GM18507 (cell line): ENCODE measurements at regions not wholly inside any gene's neighbourhood (a gene's known extent, or its start where the extent isn't known, plus 50 kb on each side); places are given as distances from the start of the nearest gene placed in this dataset.
"Not testable (repeated sequence)": the region's sequence is repeated elsewhere in the genome, so short reads cannot be mapped to it uniquely, and the experiment has no call there.

Source experiments
- DNase-seq: peaks from one replicate; pipeline ENCODE4 v3.0.0; 2011; ENCODE audit warnings: low read depth; ENCODE audit not compliant: insufficient read length; ENCODE audit errors: extremely low spot score
- FAIRE-seq: peaks from 2 replicates; lab custom pipeline; 2011; peaks lifted over from hg19 to GRCh38; lab: Jason Lieb, UNC

DNA sequence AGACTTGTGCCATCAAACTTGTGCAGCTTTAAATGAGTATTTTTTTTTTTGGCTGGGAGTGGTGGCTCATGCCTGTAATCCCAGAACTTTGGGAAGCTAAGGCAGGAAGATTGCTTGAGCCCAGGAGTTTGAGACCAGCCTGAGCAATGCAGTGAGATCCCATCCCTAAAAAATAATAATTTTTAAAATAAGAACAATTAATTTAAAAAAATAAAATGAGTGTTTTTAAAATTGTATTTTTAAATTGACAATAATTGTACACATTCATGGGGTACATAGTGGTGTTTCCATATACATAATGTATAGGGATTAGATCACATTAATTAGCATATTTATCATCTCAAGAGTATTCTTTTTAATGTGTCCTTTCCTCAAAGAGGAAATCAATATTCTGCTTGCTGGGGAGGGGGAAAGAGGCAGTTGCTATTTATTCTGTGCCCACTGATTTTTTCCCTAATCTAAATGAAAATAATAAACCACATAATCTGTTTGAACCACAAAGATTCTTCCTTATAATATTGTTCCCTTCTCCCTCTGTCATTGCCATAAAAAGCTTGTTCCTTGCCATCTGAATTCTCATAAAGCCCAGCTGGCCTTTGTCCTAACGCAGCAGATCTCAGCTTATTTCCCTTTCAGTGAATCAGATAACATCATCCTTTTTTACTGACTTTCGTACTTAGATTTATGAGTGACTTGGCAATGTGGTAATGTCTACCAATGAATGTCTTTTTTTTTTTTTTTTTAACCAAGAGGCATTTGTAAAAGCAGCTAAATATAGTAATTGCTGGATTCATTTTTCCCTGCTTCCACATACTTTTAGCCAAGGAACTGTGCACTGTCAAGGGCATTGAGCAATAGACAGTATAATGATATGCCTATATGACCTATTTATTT, 81.8 kb upstream of the RUBCNL start:
- FAIRE-seq (no peak), DNase-seq (no peak)

DNA sequence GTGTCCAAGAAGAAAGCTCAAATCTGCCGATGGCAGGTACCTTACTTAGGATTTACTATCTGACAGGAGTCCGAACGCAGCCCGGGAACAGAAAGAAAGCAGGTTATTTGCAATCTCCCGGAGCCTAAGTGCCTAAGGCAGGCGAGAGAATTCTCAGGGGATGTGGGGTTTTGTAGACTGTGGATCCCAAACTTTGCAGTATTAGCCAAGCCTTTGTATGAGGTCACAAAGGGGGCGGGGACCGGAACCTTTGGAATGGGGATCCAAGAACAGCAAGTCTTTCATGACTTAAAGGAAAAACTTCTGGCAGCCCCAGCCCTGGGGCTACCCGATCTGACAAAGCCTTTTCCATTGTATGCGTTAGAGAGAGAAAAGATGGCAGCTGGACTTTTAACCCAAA, 80.6 kb upstream of the RUBCNL start:
- not testable (repeated sequence) for FAIRE-seq, DNase-seq

DNA sequence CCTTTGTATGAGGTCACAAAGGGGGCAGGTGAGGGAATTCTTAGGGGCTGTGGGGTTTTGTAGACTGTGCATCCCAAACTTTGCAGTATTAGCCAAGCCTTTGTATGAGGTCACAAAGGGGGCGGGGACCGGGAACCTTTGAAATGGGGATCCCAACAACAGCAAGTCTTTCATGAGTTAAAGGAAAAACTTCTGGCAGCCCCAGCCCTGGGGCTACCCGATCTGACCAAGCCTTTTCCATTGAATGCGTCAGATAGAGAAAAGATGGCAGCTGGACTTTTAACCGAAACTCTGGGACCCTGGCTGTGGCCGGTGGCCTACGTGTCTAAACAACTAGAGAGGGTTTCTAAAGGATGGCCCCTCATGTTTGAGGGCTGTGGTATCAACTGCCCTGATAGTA, 79.0 kb upstream of the RUBCNL start:
- FAIRE-seq, result not testable (repeated sequence)

DNA sequence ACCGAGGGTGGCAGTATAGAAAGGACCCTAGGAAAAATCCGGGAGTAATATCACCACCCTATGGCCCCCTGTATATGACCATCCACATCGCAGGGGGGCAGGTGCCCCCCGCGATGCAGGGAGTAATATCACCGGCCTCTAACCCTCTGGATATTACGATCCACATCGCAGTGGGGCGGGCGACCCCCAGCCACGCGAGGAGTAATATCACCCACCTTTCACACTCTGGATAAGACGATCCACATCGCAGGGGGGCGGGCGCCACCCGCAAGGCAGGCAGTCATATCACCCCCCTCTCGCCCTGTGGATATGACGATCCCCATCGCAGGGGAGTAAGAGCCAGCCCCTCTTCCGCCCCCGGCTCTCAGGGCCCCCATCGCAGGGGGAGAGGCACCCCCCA, 76.7 kb upstream of the RUBCNL start:
- no peak for FAIRE-seq
- no peak for DNase-seq

More for the DNA sequence above, 79.0 kb upstream of the RUBCNL start:
- DNase-seq, result not testable (repeated sequence)

DNA sequence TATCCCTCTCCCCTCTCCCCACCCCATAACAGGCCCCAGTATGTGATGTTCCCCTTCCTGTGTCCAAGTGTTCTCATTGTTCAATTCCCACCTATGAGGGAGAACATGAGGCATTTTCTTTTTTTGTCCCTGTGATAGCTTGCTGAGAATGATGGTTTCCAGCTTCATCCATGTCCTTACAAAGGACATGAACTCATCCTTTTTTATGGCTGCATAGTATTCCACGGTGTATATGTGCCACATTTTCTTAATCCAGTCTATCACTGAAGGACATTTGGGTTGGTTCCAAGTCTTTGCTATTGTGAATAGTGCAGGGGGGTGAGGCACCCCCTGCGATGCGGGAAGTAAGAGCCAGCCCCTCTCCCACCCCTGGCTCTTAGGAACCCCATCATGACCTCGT, 73.2 kb upstream of the RUBCNL start:
- not testable (repeated sequence) for FAIRE-seq, DNase-seq

DNA sequence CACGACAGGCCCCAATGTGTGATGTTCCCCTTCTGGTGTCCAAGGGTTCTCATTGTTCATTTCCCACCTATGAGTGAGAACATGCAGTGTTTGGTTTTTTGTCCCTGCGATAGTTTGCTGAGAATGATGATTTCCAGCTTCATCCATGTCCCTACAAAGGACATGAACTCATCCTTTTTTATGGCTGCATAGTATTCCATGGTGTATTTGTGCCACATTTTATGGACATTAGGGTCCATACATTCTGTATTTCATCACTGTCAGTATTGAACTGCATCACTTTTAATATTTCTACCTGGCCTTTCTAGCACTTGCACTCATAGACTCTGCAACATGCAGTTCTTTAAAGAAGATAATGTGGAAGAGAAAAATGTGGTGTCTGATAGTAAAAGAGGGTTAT, 70.2 kb upstream of the RUBCNL start:
- not testable (repeated sequence) for DNase-seq, FAIRE-seq

DNA sequence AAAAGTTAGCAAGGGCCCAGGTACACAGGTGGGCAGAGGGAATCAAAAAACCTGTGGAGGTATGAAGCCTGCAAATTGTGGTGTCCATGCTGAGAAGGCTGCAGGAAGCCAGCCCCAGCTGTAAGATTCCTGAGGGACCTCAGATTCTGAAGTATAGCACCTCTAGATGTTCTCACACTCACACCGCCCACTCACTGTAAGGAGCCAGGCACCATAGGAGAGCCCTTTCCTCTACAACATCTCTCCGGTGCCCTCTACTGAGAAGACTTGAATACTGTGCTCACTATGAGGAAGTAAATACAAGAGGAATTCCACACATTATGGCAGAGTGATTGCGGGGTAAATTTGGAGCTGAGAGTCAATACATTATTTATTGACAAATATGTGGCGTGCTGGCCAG, 68.9 kb upstream of the RUBCNL start:
- DNase-seq, FAIRE-seq: not testable (repeated sequence)

DNA sequence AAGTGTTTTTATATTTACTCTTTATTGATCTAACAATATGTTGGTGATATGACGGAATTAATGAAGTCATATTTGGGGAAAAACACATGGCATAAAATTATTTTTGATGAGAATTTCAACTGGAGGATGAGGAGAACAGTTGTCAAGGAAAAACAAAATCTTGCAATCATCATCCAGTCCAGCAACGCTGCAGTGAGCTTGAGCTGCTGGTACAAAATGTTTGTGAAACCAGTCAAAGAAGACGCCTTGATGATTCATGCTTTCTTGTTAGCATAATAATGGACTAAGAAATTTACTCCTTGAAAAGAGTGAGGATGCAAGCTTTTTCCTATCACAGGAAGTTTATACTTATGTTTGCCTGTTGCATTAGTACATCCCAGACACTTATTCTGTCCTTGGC, 64.1 kb upstream of the RUBCNL start:
- not testable (repeated sequence) for DNase-seq, FAIRE-seq

DNA sequence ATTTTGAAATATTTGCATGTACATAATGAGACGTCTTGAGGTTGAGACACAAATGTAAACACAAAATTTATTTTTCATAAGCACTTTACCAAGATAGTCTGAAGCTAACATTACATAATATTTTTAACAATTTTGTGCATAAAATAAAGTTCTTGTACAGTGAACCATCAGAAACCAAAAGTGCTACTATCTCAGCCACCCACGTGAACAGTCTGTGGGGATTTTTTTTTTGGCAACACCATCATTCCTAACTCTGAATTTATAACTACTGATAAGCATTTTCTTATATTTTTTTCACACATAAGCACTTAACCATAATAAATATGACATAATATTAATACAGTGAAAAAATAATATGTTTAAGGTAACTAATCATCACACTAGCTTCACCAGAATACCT, 62.9 kb upstream of the RUBCNL start:
- not testable (repeated sequence) for FAIRE-seq, DNase-seq

DNA sequence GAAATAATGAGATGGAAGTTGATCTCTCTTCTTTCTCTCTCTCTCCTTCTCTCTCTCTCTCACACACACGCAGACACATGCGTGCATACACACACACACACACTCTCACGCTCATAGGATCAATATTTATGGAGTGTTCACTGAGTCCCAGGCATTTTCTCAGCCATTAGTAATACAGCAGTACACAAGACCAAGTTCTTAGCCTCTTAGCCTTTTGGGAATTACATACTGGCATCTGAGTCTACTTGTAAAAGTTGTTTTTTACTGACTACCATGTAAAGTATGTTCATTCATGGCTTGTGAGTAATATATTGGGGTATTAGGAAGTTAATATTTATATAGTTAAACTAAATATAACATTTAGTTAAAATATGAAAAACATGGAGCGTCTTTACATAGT, 61.1 kb upstream of the RUBCNL start:
- not testable (repeated sequence) for DNase-seq, FAIRE-seq

DNA sequence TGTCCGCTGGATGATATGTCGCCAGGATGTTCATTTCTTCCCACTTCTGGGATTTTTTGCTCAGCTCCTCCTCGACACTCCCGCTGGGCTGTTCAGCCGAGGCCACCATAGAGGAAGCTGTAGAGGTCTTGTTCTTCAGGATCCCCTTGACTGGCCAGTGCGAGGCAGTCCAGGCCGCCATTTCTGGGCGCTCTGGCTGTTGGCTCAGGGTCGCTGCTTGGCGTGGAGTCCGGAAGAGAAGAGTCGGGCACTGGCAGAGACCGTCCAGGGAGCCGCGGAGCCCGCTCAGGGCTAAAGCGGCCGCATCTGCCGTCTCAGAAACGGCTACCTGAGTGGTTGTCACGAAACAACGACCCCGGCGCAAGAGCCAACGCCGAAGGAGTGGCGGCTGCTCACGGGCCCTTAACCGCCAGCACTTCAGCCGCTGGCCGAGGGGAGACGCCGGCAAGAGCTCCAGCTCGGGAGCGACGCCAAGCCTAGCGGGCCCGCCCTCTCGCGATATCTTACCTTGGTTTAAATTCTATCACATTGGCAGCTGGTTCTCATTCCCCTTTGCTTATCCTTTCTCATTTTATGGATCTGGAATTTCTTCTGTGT, 50.9 kb upstream of the RUBCNL start:
- FAIRE-seq, DNase-seq: not testable (repeated sequence)
